Mesendoderm (in vitro differentiated cells): ENCODE measurements at regions not wholly inside any gene's neighbourhood (a gene's known extent, or its start where the extent isn't known, plus 50 kb on each side); places are given as distances from the start of the nearest gene placed in this dataset.

Experiments used
- DNase-seq: peaks from one replicate; pipeline ENCODE4 v3.0.0; 2013
- H2AK5ac ChIP-seq: 2 replicates; pipeline ENCODE4 v1.6.1; 2013; ENCODE audit warnings: low read length, inconsistent platforms
- H2BK120ac ChIP-seq: 2 replicates; pipeline ENCODE4 v1.6.1; 2013; ENCODE audit warnings: low read depth, mild to moderate bottlenecking, low read length, moderate library complexity, mixed read lengths
- H2BK15ac ChIP-seq: replicated peaks from 2 replicates; pipeline ENCODE4 v1.6.1; 2013; ENCODE audit warnings: low read depth, mild to moderate bottlenecking, moderate library complexity
- H2BK5ac ChIP-seq: 2 replicates; pipeline ENCODE4 v1.6.1; 2013; ENCODE audit warnings: low read length, inconsistent platforms
- H3K18ac ChIP-seq: 2 replicates; pipeline ENCODE4 v1.6.1; 2013; ENCODE audit warnings: mild to moderate bottlenecking, low read length, mixed read lengths
- H3K23ac ChIP-seq: one replicate; pipeline ENCODE4 v1.6.1; 2013; ENCODE audit warnings: low read length
- H3K27ac ChIP-seq: 2 replicates; pipeline ENCODE4 v1.5.1; 2013; ENCODE audit warnings: low read depth, mild to moderate bottlenecking, inconsistent platforms, low read length, moderate library complexity
- H3K27me3 ChIP-seq: 2 replicates; pipeline ENCODE4 v1.6.1; 2013; ENCODE audit warnings: low read length, control low read depth, mild to moderate bottlenecking, inconsistent platforms; ENCODE audit not compliant: insufficient read depth, poor library complexity
- H3K36me3 ChIP-seq: 2 replicates; pipeline ENCODE4 v1.6.1; 2013; ENCODE audit warnings: low read length, inconsistent platforms; ENCODE audit not compliant: control insufficient read depth, insufficient read depth
- H3K4ac ChIP-seq: one replicate; pipeline ENCODE4 v1.6.1; 2013; ENCODE audit warnings: low read depth, mild to moderate bottlenecking, low read length, moderate library complexity
- H3K4me1 ChIP-seq: 2 replicates; pipeline ENCODE4 v1.6.1; 2013; ENCODE audit warnings: low read depth, low read length, inconsistent platforms; ENCODE audit not compliant: control insufficient read depth
- H3K4me2 ChIP-seq: 2 replicates; pipeline ENCODE4 v1.6.1; 2013; ENCODE audit warnings: low read length
- H3K4me3 ChIP-seq: 2 replicates; pipeline ENCODE4 v1.5.1; 2013; ENCODE audit warnings: mild to moderate bottlenecking, low read length
- H3K56ac ChIP-seq: one replicate; pipeline ENCODE4 v1.6.1; 2013; ENCODE audit warnings: low read length
- H3K79me1 ChIP-seq: 2 replicates; pipeline ENCODE4 v1.6.1; 2013; ENCODE audit warnings: low read length, inconsistent platforms
- H3K79me2 ChIP-seq: 2 replicates; pipeline ENCODE4 v1.6.1; 2013; ENCODE audit warnings: mild to moderate bottlenecking, low read length; ENCODE audit not compliant: control insufficient read depth, insufficient read depth
- H3K9ac ChIP-seq: 2 replicates; pipeline ENCODE4 v1.6.1; 2013; ENCODE audit warnings: low read length, inconsistent platforms
- H4K5ac ChIP-seq: one replicate; pipeline ENCODE4 v1.6.1; 2013; ENCODE audit warnings: low read length
- H4K8ac ChIP-seq: one replicate; pipeline ENCODE4 v1.6.1; 2013; ENCODE audit warnings: low read depth, mild to moderate bottlenecking, control low read depth, low read length, moderate library complexity
- WGBS: extraction: QIAGEN DNeasy Blood & Tissue Kit; methylation state at CpG from one replicate; pipeline ENCODE4 v1.1.7; 2013; ENCODE audit warnings: low lambda C conversion rate, missing lambda C conversion rate; ENCODE audit not compliant: insufficient coverage; ENCODE audit errors: extremely low coverage; 5-methylcytosine and 5-hydroxymethylcytosine counted together

DNA sequence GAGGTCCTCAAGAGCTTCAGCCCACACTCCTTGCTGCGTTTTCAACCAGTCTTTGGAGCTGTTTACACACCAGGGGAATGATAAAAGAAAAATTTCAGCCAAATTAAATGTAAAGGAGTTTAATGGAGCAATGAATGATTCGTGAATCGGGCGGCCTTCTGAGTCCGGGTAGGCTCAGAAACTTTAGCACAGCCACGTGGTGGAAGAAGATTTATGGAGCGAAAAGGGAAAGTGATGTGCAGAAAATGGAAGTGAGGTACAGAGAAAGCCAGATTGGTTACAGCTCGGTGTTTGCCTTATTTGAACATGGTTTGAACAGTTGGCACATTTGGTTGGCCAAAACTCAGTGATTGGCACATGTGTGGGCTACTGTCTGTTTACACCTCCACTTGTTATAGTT lies 305.4 kb downstream of the MAF start:
- Histone ChIP-seq H3K4me1 (no peaks in the 10 kb centered on the region), H3K56ac (no peak overlapping the region), H3K27me3 (no peaks in the 10 kb centered on the region), H3K4me3 (no peak overlapping the region), H3K27ac (no peak overlapping the region), H3K79me2 (no peaks in the 10 kb centered on the region), H3K79me1 (no peaks in the 10 kb centered on the region), H3K23ac (no peak overlapping the region), H3K36me3 (no peaks in the 10 kb centered on the region), H3K9ac (no peak overlapping the region), H2BK5ac (no peak overlapping the region), H3K18ac (no peak overlapping the region), H2BK15ac (no peak overlapping the region), H2AK5ac (no peak overlapping the region), H3K4ac (no peak overlapping the region), H3K4me2 (no peak overlapping the region), H2BK120ac (no peak overlapping the region), H4K5ac (no peak overlapping the region), H4K8ac (no peak overlapping the region)
- no peak for DNase-seq
- WGBS = no CpG with 5 or more reads among the region's 8 CpGs

DNA sequence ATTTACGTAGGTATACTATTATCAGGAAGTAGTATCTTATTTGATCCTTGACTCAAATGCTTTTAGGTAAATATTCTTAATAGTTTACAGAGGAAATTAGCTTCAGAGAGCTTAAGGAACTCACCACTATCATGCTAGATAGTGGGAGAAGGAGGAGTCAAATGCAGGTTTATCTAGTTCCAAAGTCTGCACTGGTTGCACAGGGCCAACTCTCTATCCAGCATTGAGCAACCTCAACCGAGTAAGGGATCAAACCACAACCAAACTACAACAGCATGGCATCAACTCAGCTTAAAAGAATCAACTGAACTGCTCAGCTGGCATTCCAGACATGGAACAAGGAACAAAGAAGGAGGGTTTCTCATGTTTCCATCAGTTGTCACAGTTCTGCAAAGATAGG lies 306.0 kb downstream of the MAF start:
- no peak overlapping the region for H3K4me3 ChIP-seq
- H3K4me1 ChIP-seq = no peaks in the 10 kb centered on the region
- no peaks in the 10 kb centered on the region for H3K79me2 ChIP-seq
- H4K8ac ChIP-seq = no peak overlapping the region
- WGBS = no CpG with 5 or more reads among the region's 2 CpGs
- no peak overlapping the region for H2BK120ac ChIP-seq
- no peak overlapping the region for H3K23ac ChIP-seq
- no peak overlapping the region for H3K9ac ChIP-seq
- H2BK5ac ChIP-seq = no peak overlapping the region
- no peak overlapping the region for H3K4me2 ChIP-seq
- no peak overlapping the region for H4K5ac ChIP-seq
- no peaks in the 10 kb centered on the region for H3K27me3 ChIP-seq
- H3K27ac ChIP-seq = no peak overlapping the region
- H3K18ac ChIP-seq = no peak overlapping the region
- H2AK5ac ChIP-seq = no peak overlapping the region
- H2BK15ac ChIP-seq = no peak overlapping the region
- no peak overlapping the region for H3K4ac ChIP-seq
- no peak for DNase-seq
- no peaks in the 10 kb centered on the region for H3K79me1 ChIP-seq
- H3K56ac ChIP-seq = no peak overlapping the region
- H3K36me3 ChIP-seq = no peaks in the 10 kb centered on the region

DNA sequence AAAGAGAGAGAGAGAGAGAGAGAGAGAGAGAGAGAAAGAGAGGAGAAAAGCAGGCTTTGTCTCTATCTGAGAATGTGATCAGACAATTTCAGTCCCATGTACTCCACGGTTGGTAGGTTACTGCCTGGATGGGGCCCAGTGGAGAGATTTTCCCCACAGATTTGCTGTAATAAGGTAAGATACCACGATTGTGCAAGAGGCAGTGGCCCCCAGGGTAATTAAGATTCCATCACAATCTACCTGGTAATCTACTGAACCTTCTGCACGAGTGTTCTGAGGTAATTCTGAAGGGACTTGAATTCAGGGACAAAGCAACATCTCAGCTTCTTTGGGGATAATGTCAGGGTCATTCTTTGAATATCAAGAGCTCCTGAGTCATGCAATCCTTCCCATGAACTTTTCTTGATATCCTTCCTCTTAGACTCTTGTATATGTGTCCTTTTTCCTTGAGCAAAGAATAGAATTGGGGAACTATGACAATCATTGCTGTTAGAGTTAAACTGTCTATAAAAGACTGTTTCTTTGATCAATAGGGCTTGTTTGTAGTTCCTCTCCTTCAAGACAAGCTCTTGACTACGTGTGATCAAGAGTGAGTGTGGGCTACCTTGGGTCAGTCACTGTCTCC lies 306.6 kb downstream of the MAF start:
- no peak overlapping the region for H3K4me2 ChIP-seq
- H2AK5ac ChIP-seq = no peak overlapping the region
- H3K4ac ChIP-seq = no peak overlapping the region
- no peak for DNase-seq
- no peak overlapping the region for H2BK5ac ChIP-seq
- H2BK15ac ChIP-seq = no peak overlapping the region
- no peak overlapping the region for H3K9ac ChIP-seq
- H3K18ac ChIP-seq = no peak overlapping the region
- H3K79me1 ChIP-seq = no peaks in the 10 kb centered on the region
- H3K23ac ChIP-seq = no peak overlapping the region
- no peak overlapping the region for H4K5ac ChIP-seq
- no peaks in the 10 kb centered on the region for H3K36me3 ChIP-seq
- no peak overlapping the region for H3K27ac ChIP-seq
- H3K27me3 ChIP-seq = no peaks in the 10 kb centered on the region
- no peak overlapping the region for H4K8ac ChIP-seq
- WGBS = no CpG with 5 or more reads among the region's 4 CpGs
- H3K4me1 ChIP-seq = no peaks in the 10 kb centered on the region
- no peak overlapping the region for H2BK120ac ChIP-seq
- no peaks in the 10 kb centered on the region for H3K79me2 ChIP-seq
- no peak overlapping the region for H3K4me3 ChIP-seq
- H3K56ac ChIP-seq = no peak overlapping the region

DNA sequence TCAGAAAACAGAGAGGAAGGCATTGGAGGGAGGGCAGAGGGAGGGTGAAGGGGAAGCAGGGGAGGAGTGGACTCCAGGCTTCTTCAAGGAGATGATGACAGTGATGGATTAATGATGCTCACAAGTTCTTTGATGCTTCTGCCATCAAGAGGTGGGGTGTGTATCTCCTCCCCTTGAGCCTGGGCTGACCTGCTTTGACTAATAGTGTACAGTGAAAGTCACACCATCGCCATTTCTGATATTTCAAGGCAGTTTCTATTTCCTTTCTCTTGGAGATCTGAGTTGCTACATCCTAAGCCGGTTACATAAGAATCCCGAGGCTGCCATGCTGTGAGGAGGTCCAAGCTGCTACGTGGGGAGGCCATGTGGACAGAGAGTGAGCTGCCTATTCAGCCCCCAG lies 312.5 kb downstream of the MAF start:
- Histone ChIP-seq H4K8ac (no peak overlapping the region), H3K4me2 (no peak overlapping the region), H2AK5ac (no peak overlapping the region), H2BK120ac (no peak overlapping the region), H3K79me1 (no peaks in the 10 kb centered on the region), H2BK5ac (no peak overlapping the region), H3K27ac (no peak overlapping the region), H3K18ac (no peak overlapping the region), H3K79me2 (no peaks in the 10 kb centered on the region), H3K4me1 (no peaks in the 10 kb centered on the region), H3K23ac (no peak overlapping the region), H2BK15ac (no peak overlapping the region), H3K4ac (no peak overlapping the region), H4K5ac (no peak overlapping the region), H3K56ac (no peak overlapping the region), H3K4me3 (no peak overlapping the region), H3K27me3 (no peaks in the 10 kb centered on the region), H3K9ac (no peak overlapping the region), H3K36me3 (no peaks in the 10 kb centered on the region)
- no peak for DNase-seq
- WGBS = no CpG with 5 or more reads among the region's 4 CpGs

DNA sequence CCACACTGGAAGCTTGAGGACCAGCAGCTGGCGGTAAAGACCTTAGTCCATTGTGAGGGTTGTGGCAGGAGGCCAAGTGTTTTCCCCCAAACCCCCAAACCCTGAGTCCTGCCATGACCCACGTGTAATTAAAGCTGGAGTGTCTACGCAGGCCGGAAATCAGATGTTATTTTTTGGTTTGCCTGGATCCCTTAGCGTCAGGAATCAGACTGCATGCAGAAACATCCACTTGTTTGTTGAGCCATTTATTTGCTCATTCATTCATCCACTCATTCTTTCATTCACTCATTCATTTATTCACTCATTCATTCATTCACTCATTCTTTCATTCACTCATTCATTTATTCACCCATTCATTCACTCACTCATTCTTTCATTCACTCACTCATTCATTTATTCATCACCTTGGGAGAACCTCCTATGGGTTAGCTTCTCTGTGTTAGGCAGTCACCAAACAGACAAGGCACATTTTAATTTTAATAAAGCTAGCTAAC lies 313.1 kb downstream of the MAF start:
- Histone ChIP-seq H3K4ac (no peak overlapping the region), H3K56ac (no peak overlapping the region), H3K79me2 (no peaks in the 10 kb centered on the region), H3K9ac (no peak overlapping the region), H3K18ac (no peak overlapping the region), H3K23ac (no peak overlapping the region), H2BK5ac (no peak overlapping the region), H3K4me2 (no peak overlapping the region), H2BK15ac (no peak overlapping the region), H4K8ac (no peak overlapping the region), H3K4me3 (no peak overlapping the region), H3K36me3 (no peaks in the 10 kb centered on the region), H4K5ac (no peak overlapping the region), H2AK5ac (no peak overlapping the region), H3K27me3 (no peaks in the 10 kb centered on the region), H2BK120ac (no peak overlapping the region), H3K4me1 (no peaks in the 10 kb centered on the region), H3K79me1 (no peaks in the 10 kb centered on the region), H3K27ac (no peak overlapping the region)
- no peak for DNase-seq
- WGBS = no CpG with 5 or more reads among the region's 5 CpGs
